Caki2 (cell line): ENCODE measurements at regions not wholly inside any gene's neighbourhood (a gene's known extent, or its start where the extent isn't known, plus 50 kb on each side); places are given as distances from the start of the nearest gene placed in this dataset.
"Not testable (repeated sequence)": the region's sequence is repeated elsewhere in the genome, so short reads cannot be mapped to it uniquely, and the experiment has no call there.

Source experiments
- DNase-seq: peaks from one replicate; pipeline ENCODE4 v3.0.0-alpha.2; 2015; ENCODE audit warnings: low read depth
- in situ Hi-C: cut with HindIII; loops from 2 replicates; pipeline ENCODE4 v1.10.0; 2016; ENCODE audit warnings: low sequenced_read_pairs, low pct_unique_long_range_greater_than_20kb, mixed read lengths

DNA sequence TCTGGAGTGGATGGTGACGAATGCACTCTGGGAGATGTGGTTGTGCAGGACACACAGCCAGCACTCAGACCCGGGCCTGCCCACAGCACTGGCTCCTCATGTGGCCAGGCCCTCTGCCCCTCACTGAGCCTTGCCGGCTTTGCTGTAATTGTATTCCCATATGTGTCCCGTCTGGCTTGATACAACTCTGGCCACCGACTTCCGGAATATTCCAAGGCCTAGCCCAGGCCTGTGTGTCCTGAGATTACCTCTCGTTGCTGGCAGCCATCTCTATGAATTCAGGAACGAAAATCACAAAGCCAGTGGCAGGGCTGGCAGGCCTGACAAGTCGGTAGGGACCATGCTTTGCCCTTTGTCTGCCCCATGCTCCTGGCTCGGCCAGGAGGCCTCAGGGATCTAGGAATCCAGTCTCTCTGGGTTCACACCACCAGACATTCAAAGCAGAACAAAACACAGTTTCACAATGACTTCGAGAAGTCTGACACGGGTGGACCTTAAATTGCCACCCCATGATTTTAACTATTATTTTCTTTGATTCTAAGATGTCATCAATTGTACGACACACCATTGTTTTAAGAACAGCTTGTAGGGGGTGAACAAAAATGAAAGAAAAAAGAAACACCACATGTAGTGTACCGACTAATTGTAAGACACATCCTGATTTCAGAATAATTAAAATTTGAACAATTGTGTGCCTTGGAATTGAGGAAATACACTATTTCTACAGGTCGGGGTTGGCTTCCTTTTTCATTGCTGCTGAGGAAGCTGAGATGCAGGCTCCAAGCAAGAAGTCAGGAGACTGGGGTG, 154.5 kb downstream of the BCL2L11 start:
- DNase-seq, in situ Hi-C loops: not testable (repeated sequence)

DNA sequence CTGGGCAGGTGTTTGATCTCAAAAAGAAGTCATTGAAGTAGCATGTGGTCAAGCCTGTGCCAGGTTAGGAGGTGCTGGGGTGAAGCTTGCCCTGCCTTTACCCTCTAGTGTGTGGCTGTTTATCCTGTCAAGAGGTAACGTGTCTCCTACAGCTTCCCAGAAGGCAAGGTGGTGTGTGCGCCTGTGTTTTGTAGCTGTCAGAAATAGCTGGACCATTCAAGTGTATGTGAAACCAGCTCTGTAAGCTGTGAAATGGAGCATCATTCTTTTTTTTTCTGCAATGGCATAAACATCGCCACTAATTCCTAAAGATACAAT, 155.1 kb downstream of the BCL2L11 start:
- in situ Hi-C loops, DNase-seq: not testable (repeated sequence)

- DNase-seq, in situ Hi-C loops: not testable (repeated sequence)
Observed at GRCh38 chr2:111278133-111278532, 157.4 kb downstream of the BCL2L11 start.

GRCh38 chr2:111280709-111281286, 160.1 kb downstream of the BCL2L11 start:
- in situ Hi-C loops, DNase-seq: not testable (repeated sequence)

- DNase-seq, in situ Hi-C loops: not testable (repeated sequence)
Observed at GRCh38 chr2:111282162-111282561, 161.4 kb downstream of the BCL2L11 start.

- DNase-seq, in situ Hi-C loops: not testable (repeated sequence)
Observed at GRCh38 chr2:111287646-111288568, 167.2 kb downstream of the BCL2L11 start.

GRCh38 chr2:111290370-111290769, 169.7 kb downstream of the BCL2L11 start:
- DNase-seq, in situ Hi-C loops: not testable (repeated sequence)

- in situ Hi-C loops, DNase-seq: not testable (repeated sequence)
Observed at GRCh38 chr2:111291566-111291965, 170.9 kb downstream of the BCL2L11 start.

DNA sequence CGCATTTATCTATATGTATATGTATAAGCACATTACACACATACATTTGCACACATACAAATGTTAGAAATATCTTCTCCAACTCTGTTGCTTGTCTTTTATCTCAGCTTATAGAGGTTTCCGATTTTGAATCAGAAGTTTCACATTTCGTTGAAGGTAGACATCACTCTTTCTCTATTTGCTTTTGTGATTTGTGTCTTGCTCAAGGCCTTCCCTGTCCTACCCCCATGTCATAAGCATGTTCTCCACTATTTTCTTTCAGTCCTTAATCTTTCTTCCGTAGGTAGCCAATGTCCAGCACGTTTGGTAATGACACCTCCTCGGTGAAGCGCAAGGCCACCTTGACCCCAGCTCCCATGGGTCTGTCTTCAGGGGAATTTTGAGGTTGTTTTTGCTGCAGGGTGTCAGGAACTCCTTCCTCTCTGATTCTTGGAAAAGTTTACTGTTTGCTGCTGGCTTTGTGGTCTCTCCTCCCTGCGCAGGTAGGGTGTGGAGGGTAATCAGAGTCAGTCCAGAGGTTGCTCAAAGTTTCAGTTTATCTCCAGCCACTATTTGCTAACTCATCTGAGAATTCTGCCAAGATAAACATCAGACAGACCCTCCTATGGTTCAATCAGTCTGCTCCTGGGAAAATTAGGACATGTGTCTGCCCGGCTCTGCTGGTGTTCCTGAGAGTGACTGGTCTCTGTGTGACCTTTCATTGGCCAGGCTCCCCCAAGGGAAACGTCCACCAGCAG, 171.7 kb downstream of the BCL2L11 start:
- in situ Hi-C loops, DNase-seq: not testable (repeated sequence)

DNA sequence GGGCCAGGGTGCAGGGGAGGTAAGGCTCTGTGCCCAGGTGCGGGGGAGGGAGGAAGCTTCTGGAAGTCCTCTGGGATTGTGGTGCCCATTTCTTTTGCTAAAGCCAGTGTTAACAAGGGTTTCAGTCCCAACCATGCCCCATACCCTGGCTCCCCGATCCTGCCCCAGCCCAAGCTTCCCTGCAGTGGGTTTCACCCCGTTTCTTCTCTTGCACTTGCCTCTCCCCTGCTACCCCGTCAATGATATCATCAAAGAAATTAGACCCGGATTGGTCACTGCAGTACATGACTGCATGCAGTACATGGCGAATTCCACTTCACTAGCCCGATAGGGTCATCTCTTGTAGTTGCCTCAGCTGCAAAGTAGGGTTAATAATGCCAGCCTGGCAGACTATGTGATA, 174.0 kb downstream of the BCL2L11 start:
- DNase-seq, in situ Hi-C loops: not testable (repeated sequence)

DNA sequence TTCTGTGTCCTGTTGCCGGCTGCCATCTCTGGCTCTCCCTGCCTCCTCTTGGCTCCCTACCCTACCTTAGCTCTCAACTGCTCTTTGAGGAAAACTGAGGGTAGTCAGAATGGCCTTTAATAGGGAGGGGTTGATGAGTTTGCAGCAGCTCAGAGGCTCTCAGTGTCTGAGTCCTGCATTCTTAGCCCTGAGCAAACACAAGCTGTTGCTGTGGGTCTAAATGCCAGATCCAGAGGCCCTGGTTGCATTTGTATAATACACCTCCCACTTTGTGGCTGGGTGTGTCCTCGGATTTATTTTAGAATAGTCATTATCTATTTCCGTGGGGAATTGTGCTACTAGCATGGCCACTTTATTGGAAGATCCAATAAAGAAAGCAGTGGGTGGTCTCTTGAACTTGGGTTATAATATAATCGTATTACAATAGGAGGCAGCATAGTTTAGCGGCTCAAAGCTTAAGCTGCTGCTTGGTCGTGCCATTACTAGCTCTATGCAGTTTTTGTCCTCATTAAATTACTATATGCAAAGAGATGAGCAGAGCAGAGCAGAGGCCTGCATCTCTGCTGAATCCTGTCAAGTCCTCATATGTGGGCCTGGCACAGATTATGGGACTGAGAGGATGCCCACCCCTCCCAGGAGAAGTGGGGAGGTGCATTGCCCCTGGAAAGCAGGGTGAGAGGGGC, 175.5 kb downstream of the BCL2L11 start:
- DNase-seq, in situ Hi-C loops: not testable (repeated sequence)

- in situ Hi-C loops, DNase-seq: not testable (repeated sequence)
Observed at GRCh38 chr2:111297128-111297527, 176.4 kb downstream of the BCL2L11 start.

DNA sequence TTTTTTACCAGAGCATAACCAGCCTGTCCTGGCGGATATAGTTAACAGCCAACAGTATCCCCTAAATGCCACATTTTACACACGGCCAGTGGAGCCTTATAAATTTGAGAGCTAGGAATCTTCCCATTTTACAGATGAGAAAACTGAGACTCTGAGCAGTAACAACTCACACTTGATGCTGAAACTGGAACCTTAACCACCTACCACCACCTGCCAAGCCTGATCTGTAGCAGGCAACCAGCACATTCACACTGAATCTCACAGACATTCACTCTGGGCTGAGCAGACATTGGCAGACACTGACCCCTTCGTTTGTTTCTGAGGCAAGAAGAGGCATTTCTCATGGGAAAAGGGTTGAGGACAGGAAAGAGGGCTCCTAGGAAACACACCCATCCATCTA, 178.2 kb downstream of the BCL2L11 start:
- in situ Hi-C loops, DNase-seq: not testable (repeated sequence)

DNA sequence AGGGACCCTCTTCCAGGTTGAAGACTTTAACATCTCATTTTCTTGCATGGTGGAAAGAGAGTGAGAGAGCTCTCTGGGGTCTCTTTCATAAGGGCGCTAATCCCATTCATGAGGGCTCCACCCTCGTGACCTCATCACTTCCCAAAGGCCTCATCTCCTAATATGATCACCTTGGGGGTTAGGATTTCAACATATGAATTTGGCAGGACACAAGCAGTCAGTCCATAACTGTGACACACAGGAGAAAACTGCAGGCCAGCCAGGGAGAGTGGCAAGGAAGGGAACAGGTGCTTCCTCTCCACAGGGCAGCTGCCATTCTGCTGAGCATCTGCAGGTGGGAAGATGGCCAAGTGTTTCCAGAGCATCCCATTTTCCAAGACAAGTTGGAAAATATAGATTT, 178.9 kb downstream of the BCL2L11 start:
- in situ Hi-C loops, DNase-seq: not testable (repeated sequence)

GRCh38 chr2:111301677-111302076, 181.0 kb downstream of the BCL2L11 start:
- in situ Hi-C loops = not testable (repeated sequence)

GRCh38 chr2:111302397-111303218, 181.9 kb downstream of the BCL2L11 start:
- in situ Hi-C loops, DNase-seq: not testable (repeated sequence)

More at GRCh38 chr2:111301677-111302076, 181.0 kb downstream of the BCL2L11 start:
- DNase-seq = not testable (repeated sequence)

- in situ Hi-C loops, DNase-seq: not testable (repeated sequence)
Observed at GRCh38 chr2:111307302-111307701, 186.6 kb downstream of the BCL2L11 start.
